H9 (cell line): ENCODE measurements at regions not wholly inside any gene's neighbourhood (a gene's known extent, or its start where the extent isn't known, plus 50 kb on each side); places are given as distances from the start of the nearest gene placed in this dataset.

Experiments
- DNase-seq: peaks from one replicate; pipeline ENCODE4 v3.0.0-alpha.2; 2017
- H2AFZ ChIP-seq: one replicate; pipeline ENCODE4 v1.6.1; 2013; ENCODE audit warnings: mild to moderate bottlenecking, low read length, control low read depth, moderate library complexity
- H2AK5ac ChIP-seq: 2 replicates; pipeline ENCODE4 v1.6.1; 2013; ENCODE audit warnings: low read length, control low read depth, mixed read lengths; ENCODE audit not compliant: insufficient read length
- H2BK120ac ChIP-seq: one replicate; pipeline ENCODE4 v1.6.1; 2013; ENCODE audit warnings: low read depth, mild to moderate bottlenecking, low read length, control low read depth, inconsistent platforms; ENCODE audit not compliant: poor library complexity, severe bottlenecking
- H2BK12ac ChIP-seq: 2 replicates; pipeline ENCODE4 v1.6.1; 2013; ENCODE audit warnings: low read length, control low read depth, mixed read lengths, low read depth; ENCODE audit not compliant: insufficient read length
- H2BK15ac ChIP-seq: 2 replicates; pipeline ENCODE4 v1.6.1; 2013; ENCODE audit warnings: low read depth, low read length, control low read depth
- H2BK20ac ChIP-seq: one replicate; pipeline ENCODE4 v1.6.1; 2013; ENCODE audit warnings: low read depth, mild to moderate bottlenecking, low read length, control low read depth, inconsistent platforms; ENCODE audit not compliant: poor library complexity, severe bottlenecking
- H2BK5ac ChIP-seq: 2 replicates; pipeline ENCODE4 v1.6.1; 2013; ENCODE audit warnings: low read length, control low read depth, mixed read lengths; ENCODE audit not compliant: insufficient read length
- H3K14ac ChIP-seq: 2 replicates; pipeline ENCODE4 v1.6.1; 2013; ENCODE audit warnings: low read length, control low read depth; ENCODE audit not compliant: insufficient read depth
- H3K18ac ChIP-seq: 2 replicates; pipeline ENCODE4 v1.6.1; 2013; ENCODE audit warnings: low read depth, mild to moderate bottlenecking, mixed read lengths, low read length, control low read depth; ENCODE audit not compliant: insufficient read length
- H3K23ac ChIP-seq: 2 replicates; pipeline ENCODE4 v1.6.1; 2013; ENCODE audit warnings: low read length, control low read depth, mixed read lengths, low read depth; ENCODE audit not compliant: insufficient read length
- H3K23me2 ChIP-seq: 2 replicates; pipeline ENCODE4 v1.6.1; 2013; ENCODE audit warnings: low read depth, mild to moderate bottlenecking, mixed read lengths, low read length, control low read depth; ENCODE audit not compliant: insufficient read length, poor library complexity, severe bottlenecking
- H3K27ac ChIP-seq: 2 replicates; pipeline ENCODE4 v1.5.1; 2013; ENCODE audit warnings: low read length, control low read depth, mixed read lengths, low read depth; ENCODE audit not compliant: insufficient read length
- H3K27me3 ChIP-seq: 2 replicates; pipeline ENCODE4 v1.6.1; 2013; ENCODE audit warnings: low read length, control low read depth, inconsistent platforms; ENCODE audit not compliant: insufficient read depth
- H3K4ac ChIP-seq: 2 replicates; pipeline ENCODE4 v1.6.1; 2013; ENCODE audit warnings: low read depth, mild to moderate bottlenecking, control low read depth, inconsistent platforms, low read length, moderate library complexity
- H3K4me1 ChIP-seq: 2 replicates; pipeline ENCODE4 v1.6.1; 2013; ENCODE audit warnings: low read length, control low read depth, inconsistent platforms; ENCODE audit not compliant: insufficient read depth
- H3K4me2 ChIP-seq: 2 replicates; pipeline ENCODE4 v1.6.1; 2013; ENCODE audit warnings: low read length, control low read depth, mixed read lengths; ENCODE audit not compliant: insufficient read length, insufficient read depth
- H3K56ac ChIP-seq: 2 replicates; pipeline ENCODE4 v1.6.1; 2013; ENCODE audit warnings: low read depth, mild to moderate bottlenecking, mixed read lengths, low read length, control low read depth; ENCODE audit not compliant: insufficient read length
- H3K79me1 ChIP-seq: 2 replicates; pipeline ENCODE4 v1.6.1; 2013; ENCODE audit warnings: low read depth, mild to moderate bottlenecking, moderate library complexity, low read length, control low read depth, inconsistent platforms; ENCODE audit not compliant: insufficient read depth, poor library complexity, severe bottlenecking
- H3K79me2 ChIP-seq: 2 replicates; pipeline ENCODE4 v1.6.1; 2013; ENCODE audit warnings: low read length, control low read depth, inconsistent platforms; ENCODE audit not compliant: insufficient read depth
- H3K9ac ChIP-seq: 2 replicates; pipeline ENCODE4 v1.6.1; 2013; ENCODE audit warnings: low read length, control low read depth, mixed read lengths; ENCODE audit not compliant: insufficient read length; ENCODE audit errors: extremely low read depth
- H3K9me3 ChIP-seq: one replicate; pipeline ENCODE4 v1.6.1; 2013; ENCODE audit warnings: low read depth, low read length, inconsistent platforms; ENCODE audit not compliant: control insufficient read depth
- H3T11ph ChIP-seq: one replicate; pipeline ENCODE4 v1.6.1; 2013; ENCODE audit warnings: mild to moderate bottlenecking, low read length, control low read depth, inconsistent platforms
- H4K20me1 ChIP-seq: one replicate; pipeline ENCODE4 v1.6.1; 2013; ENCODE audit not compliant: control insufficient read depth, insufficient read length, insufficient read depth
- H4K5ac ChIP-seq: 2 replicates; pipeline ENCODE4 v1.6.1; 2013; ENCODE audit warnings: low read depth, mild to moderate bottlenecking, mixed read lengths, low read length, control low read depth; ENCODE audit not compliant: insufficient read length
- H4K8ac ChIP-seq: replicated peaks from 2 replicates; pipeline ENCODE4 v1.6.1; 2013; ENCODE audit warnings: low read length, control low read depth, mixed read lengths, low read depth; ENCODE audit not compliant: insufficient read length
- H4K91ac ChIP-seq: 2 replicates; pipeline ENCODE4 v1.6.1; 2013; ENCODE audit warnings: low read depth, mild to moderate bottlenecking, moderate library complexity, mixed read lengths, low read length, control low read depth; ENCODE audit not compliant: insufficient read length
- H3K27ac Mint-ChIP-seq, 3 experiments: 2 replicates in 2 of 3; 3 replicates in 1 of 3; pipeline ENCODE4 v1.8.0; 2020 to 2021; ENCODE audit warnings: mixed read lengths in 3 of 3, mild to moderate bottlenecking in 1 of 3, moderate library complexity in 1 of 3
- H3K27me3 Mint-ChIP-seq: 2 replicates; pipeline ENCODE4 v1.8.0; 2021; ENCODE audit warnings: low read depth, mild to moderate bottlenecking, moderate library complexity, mixed read lengths
- H3K36me3 Mint-ChIP-seq, 3 experiments: 2 replicates in 2 of 3; 3 replicates in 1 of 3; pipeline ENCODE4 v1.8.0; 2020 to 2021; ENCODE audit warnings: low read depth in 3 of 3, mixed read lengths in 3 of 3; ENCODE audit not compliant: insufficient read depth in 1 of 3
- H3K4me1 Mint-ChIP-seq, 2 experiments: 2 replicates each; pipeline ENCODE4 v1.8.0; 2020; ENCODE audit warnings: mixed read lengths in 2 of 2
- H3K4me3 Mint-ChIP-seq, 2 experiments: 2 replicates in 1 of 2; 3 replicates in 1 of 2; pipeline ENCODE4 v1.8.0; 2020 to 2021; ENCODE audit warnings: mild to moderate bottlenecking in 2 of 2, mixed read lengths in 2 of 2, moderate library complexity in 1 of 2
- H3K9me3 Mint-ChIP-seq, 2 experiments: 2 replicates in 1 of 2; 3 replicates in 1 of 2; pipeline ENCODE4 v1.8.0; 2020; ENCODE audit warnings: mild to moderate bottlenecking in 2 of 2, mixed read lengths in 2 of 2, moderate library complexity in 1 of 2
- WGBS: extraction: QIAGEN DNeasy Blood & Tissue Kit; methylation state at CpG from one replicate; pipeline ENCODE4 v1.1.7; 2013; ENCODE audit warnings: missing lambda C conversion rate, low lambda C conversion rate, mixed read lengths; ENCODE audit not compliant: insufficient read length; ENCODE audit errors: extremely low coverage; 5-methylcytosine and 5-hydroxymethylcytosine counted together
- TF ChIP-seq, protein P1 (sequence below): fragments of 200-600 bp; sonication (generic); conservative IDR thresholded peaks from 3 replicates; pipeline ENCODE4 v1.8.0; 2021; ENCODE audit warnings: antibody characterized with exemption, mild to moderate bottlenecking

GRCh38 chr12:92540782-92541423, 161.9 kb upstream of the PLEKHG7 start:
- Histone ChIP-seq H3K14ac (no peak overlapping the region), H3K23me2 (no peaks in the 10 kb centered on the region), H2BK15ac (no peak overlapping the region), H4K5ac (no peak overlapping the region), H3K4me2 (no peak overlapping the region), H3K9me3 (no peaks in the 10 kb centered on the region), H3K56ac (no peak overlapping the region), H3K23ac (no peak overlapping the region), H2BK120ac (no peak overlapping the region), H3K79me2 (no peaks in the 10 kb centered on the region), H3K27me3 (no peaks in the 10 kb centered on the region), H3K18ac (no peak overlapping the region), H3K27ac (no peak overlapping the region), H3K4me1 (no peaks in the 10 kb centered on the region; the same call in 1 of the 2 replicates), H2AK5ac (no peak overlapping the region), H2BK12ac (no peak overlapping the region), H4K8ac (no peak overlapping the region), H3K9ac (no peak overlapping the region), H4K91ac (no peak overlapping the region), H2BK5ac (no peak overlapping the region), H3K4ac (no peak overlapping the region), H4K20me1 (no peaks in the 10 kb centered on the region), H2BK20ac (no peak overlapping the region), H2AFZ (no peak overlapping the region), H3K79me1 (no peaks in the 10 kb centered on the region), H3T11ph (no peak overlapping the region)
- Mint-ChIP-seq H3K36me3 (no peaks in the 10 kb centered on the region; a peak in 1 of 7 replicates), H3K4me1 (peaks cover 14 to 24% of the 10 kb centered on the region in 2 experiments), H3K27me3 (no peaks in the 10 kb centered on the region; the same call in 1 of the 2 replicates), H3K27ac (no peak overlapping the region), H3K4me3 (no peak overlapping the region), H3K9me3 (no peaks in the 10 kb centered on the region)
- no CpG with 5 or more reads among the region's 3 CpGs for WGBS
- TF ChIP-seq, protein P1, sequence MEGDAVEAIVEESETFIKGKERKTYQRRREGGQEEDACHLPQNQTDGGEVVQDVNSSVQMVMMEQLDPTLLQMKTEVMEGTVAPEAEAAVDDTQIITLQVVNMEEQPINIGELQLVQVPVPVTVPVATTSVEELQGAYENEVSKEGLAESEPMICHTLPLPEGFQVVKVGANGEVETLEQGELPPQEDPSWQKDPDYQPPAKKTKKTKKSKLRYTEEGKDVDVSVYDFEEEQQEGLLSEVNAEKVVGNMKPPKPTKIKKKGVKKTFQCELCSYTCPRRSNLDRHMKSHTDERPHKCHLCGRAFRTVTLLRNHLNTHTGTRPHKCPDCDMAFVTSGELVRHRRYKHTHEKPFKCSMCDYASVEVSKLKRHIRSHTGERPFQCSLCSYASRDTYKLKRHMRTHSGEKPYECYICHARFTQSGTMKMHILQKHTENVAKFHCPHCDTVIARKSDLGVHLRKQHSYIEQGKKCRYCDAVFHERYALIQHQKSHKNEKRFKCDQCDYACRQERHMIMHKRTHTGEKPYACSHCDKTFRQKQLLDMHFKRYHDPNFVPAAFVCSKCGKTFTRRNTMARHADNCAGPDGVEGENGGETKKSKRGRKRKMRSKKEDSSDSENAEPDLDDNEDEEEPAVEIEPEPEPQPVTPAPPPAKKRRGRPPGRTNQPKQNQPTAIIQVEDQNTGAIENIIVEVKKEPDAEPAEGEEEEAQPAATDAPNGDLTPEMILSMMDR = no peak
- DNase-seq = no peak
